Endothelial cell of umbilical vein (primary cell): ENCODE measurements at regions not wholly inside any gene's neighbourhood (a gene's known extent, or its start where the extent isn't known, plus 50 kb on each side); places are given as distances from the start of the nearest gene placed in this dataset.

ENCODE experiments used
- CTCF ChIP-seq, 2 donors: IDR thresholded peaks; 1 replicate in 1 of 2; 2 replicates in 1 of 2; pipeline ENCODE4 v1.5.1; 2011; ENCODE audit warnings: low read length in 2 of 2, mild to moderate bottlenecking in 2 of 2, moderate library complexity in 2 of 2, control low read depth in 1 of 2, inconsistent platforms in 1 of 2, low read depth in 1 of 2; ENCODE audit not compliant: insufficient read depth in 1 of 2; ENCODE audit errors: extremely low read depth in 1 of 2
- EZH2 ChIP-seq: IDR thresholded peaks from 2 replicates; pipeline ENCODE4 v1.6.1; 2012; ENCODE audit warnings: borderline replicate concordance, low read depth, mild to moderate bottlenecking, moderate library complexity, low read length, inconsistent platforms; ENCODE audit not compliant: severe bottlenecking
- GATA2 ChIP-seq: IDR thresholded peaks from 2 replicates; pipeline ENCODE4 v1.7.0; 2011; ENCODE audit warnings: low read depth, mild to moderate bottlenecking, moderate library complexity, mixed read lengths, low read length; ENCODE audit not compliant: insufficient read length, insufficient read depth
- MYC ChIP-seq: IDR thresholded peaks from one replicate; pipeline ENCODE4 v1.6.1; 2011; ENCODE audit warnings: mild to moderate bottlenecking, low read depth, low read length
- POLR2AphosphoS5 ChIP-seq: IDR thresholded peaks from 2 replicates; pipeline ENCODE4 v1.6.1; 2012; ENCODE audit warnings: low read depth, mild to moderate bottlenecking, control low read depth, low read length, moderate library complexity; ENCODE audit not compliant: insufficient read depth
- TF ChIP-seq, protein P1 (sequence below): IDR thresholded peaks from 2 replicates; pipeline ENCODE4 v1.6.1; 2011; ENCODE audit not compliant: insufficient read depth, insufficient read length

- TF ChIP-seq CTCF (IDR thresholded peaks at IDR 0.05; ENCODE audit: extremely low read depth in 1 of 2, insufficient read depth in 1 of 2, low read depth in 1 of 2, low read length in 2 of 2) (no peak), EZH2 (no peak), GATA2 (no peak), MYC (no peak), POLR2AphosphoS5 (no peak)
- TF ChIP-seq, protein P1, sequence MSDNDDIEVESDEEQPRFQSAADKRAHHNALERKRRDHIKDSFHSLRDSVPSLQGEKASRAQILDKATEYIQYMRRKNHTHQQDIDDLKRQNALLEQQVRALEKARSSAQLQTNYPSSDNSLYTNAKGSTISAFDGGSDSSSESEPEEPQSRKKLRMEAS, result no peak
Measured at GRCh38 chr16:79420493-79420892, 180.0 kb downstream of the MAF start.
